ENCODE measurements at regions not wholly inside any gene's neighbourhood (a gene's known extent, or its start where the extent isn't known, plus 50 kb on each side); places are given as distances from the start of the nearest gene placed in this dataset.
A peak's percentile ranks its signal among the peaks of the same experiment; 100 is the strongest.
"Not testable (repeated sequence)": the region's sequence is repeated elsewhere in the genome, so short reads cannot be mapped to it uniquely, and the experiment has no call there.

DNA sequence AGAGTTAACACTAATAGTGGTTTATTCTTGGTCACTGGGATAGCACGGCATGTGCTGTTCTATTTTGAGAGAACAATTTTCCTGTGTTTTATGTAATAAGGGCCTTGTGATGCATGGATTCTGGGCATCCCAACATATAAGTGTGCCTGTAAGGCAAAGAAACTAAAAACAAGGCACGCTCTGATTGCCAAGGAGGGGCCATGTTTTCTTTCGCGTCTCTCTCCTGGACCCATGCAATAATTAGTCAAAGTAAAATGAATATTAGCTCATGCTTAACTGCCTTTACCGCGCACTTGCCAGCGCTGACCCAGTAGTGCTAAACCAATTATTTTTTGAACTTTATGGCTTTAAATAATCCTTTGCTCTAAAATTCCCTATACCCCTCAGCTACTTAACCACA, 140.9 kb downstream of the PSAT1 start:
- DNase-seq (ENCODE audit: low read depth in 2 of 2, low spot score in 1 of 2), result no peak

DNA sequence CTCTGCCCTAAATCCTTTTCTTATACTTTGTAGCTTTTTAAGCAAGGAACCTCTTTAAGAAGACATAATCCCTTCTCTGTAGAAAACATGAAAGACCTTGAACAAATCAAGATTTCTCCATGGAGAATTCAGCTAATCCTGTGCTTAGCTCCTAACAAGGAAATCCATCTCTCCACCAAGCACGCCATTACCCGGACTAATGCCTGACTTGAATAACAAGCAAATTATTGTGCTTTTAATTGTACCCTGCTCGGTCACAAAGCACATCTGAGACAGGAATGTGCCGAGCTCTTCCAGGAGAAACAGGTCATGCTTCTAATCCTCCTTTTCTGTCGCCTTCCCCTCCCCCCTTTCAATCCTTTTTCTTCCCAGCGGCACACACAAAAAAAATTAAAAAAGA, 141.3 kb downstream of the PSAT1 start:
- DNase-seq (ENCODE audit: low read depth in 2 of 2, low spot score in 1 of 2), result no peak

DNA sequence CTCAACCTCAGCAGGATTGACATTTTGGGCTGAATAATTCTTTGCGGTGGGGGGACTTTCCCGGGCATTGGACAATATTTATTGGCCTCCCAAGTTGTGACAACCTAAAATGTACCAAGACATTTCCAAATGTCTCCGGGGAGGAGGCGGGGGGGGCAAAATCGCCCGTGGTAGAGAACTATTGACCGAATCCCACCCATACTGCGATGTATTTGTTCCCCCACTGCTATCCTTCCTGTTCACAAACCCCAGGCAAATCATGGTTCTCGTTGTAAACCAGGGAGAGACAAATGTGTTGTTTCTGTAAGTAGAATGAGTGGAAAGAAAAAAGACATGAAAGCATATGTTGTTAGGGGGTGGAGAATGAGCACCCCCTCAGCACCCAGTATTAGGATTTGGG, 141.9 kb downstream of the PSAT1 start:
- no peak for DNase-seq (ENCODE audit: low read depth in 2 of 2, low spot score in 1 of 2)

DNA sequence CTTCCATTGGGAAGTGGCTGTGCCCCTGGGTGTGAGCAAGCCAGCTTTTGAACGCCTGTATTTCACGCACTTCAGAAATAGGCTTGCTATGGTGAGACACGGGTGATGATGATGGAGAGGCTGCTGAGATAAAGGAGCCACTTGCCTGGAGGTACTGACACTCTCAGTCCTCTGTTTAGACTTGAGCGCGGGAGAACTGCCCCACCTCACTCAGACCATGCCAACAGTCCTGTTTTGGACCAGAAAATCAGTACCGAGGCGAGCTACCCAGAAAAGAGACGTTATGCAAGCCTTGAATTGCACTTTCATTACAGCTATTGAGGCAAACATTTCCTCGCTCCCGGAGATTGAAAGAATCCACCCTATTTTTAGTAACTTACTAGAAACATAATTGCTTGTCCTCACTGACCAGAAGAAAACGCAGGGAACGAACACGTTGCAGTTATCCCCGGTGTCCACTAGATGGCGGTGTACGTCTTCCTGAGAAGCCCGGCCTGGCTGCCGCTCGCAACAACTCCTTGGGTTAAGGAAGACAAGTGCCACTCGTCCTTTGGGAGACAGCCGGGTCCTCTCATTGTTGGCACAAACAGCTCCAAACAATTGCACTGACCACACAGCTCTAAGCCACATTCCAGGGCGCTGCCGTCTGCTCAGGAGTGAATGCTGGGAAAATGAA, 142.4 kb downstream of the PSAT1 start:
- DNase-seq (ENCODE audit: low read depth in 2 of 2, low spot score in 1 of 2), result peak; percentile 4 to 40

DNA sequence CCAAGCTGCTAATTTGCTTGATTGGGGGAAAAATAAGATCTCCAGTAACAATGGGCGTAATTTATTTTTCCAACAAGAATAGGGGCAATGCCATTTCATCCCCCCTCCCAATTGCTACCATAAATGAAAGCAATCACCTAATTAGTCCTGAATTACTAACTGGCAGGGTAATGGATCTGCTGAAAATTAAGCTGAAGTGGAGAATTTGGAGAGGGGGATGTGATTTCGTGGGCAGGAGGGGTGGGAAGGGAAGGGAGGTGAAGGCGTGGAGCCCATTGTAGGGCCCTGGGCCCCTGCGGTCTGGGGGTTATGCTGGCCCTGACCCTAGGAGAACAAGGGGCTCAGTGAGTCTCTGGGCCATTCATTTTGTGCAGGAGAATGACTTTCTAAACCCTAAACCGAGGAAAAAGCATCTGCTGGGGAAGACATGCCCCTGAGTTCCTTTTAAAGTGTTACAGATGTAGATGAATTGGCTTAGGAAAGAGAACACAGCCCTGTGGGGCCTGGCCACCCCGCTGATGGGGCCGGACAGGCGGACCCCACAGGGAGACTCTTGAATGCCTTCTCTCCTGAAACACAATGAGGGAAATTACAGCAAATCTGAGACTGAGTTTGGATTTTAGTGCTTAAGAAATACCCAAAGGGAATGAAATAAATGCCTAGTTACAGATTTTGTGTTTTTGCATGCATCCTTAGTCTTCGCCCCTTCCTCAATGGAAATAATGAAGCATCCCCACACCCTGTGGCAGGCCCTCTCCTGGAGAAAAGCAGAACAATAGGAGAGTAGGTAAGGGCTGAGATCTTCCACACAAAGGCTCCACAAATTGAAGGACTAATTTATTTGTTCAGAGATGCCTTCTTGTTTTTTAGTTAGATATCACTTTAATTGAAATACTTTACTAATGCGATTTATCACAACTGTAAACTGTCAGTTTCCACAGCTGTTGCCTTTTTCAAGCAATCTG, 143.2 kb downstream of the PSAT1 start:
- DNase-seq (ENCODE audit: low read depth in 2 of 2, low spot score in 1 of 2), result no peak

DNA sequence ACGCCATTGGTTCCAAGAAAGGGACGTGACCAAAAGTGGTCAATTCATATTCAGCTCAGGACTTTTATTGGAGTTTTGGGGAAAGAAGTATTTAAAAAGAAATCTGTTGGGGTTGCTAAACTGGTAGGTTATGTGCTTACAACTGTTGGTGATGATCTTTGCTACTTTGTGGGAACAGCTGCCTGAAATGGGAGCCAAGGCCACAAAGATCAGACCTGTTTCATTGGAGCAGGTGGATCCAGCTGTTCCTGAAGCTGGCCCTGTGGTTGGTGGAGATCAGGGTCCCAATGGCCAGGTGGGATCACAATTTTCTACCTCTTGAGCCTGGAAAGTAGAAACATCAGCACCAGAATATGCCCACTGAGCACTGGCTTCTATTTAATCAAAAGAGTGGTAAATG, 144.5 kb downstream of the PSAT1 start:
- no peak for DNase-seq (ENCODE audit: low read depth in 2 of 2, low spot score in 1 of 2)

DNA sequence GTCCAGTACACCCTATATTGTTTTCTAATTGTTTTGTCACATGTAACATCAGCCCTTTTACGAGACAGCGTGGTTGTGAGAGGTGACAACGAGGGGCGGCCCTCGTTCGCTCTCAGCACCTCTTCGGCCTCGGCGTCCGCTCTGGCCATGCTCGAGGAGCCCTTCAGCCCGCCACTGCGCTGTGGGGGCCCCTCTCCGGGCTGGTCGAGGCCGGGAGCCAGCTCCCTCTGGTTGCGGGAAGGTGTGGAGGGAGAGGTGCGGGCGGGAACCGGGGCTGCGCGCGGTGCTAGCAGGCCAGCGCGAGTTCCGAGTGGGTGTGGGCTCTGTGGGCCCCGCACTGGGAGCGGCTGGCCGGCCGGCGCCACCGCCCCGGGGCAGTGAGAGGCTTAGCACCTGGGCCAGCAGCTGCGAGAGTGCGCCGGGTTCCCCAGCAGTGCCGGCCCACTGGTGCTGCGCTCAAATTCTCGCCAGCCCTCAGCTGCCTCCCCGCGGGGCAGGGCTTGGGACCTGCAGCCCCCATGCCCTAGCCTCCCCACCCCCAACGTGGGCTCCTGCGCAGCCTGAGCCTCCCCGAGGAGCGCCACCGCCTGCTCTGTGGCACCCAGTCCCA, 145.0 kb downstream of the PSAT1 start:
- no peak for DNase-seq (ENCODE audit: low read depth in 2 of 2, low spot score in 1 of 2)

DNA sequence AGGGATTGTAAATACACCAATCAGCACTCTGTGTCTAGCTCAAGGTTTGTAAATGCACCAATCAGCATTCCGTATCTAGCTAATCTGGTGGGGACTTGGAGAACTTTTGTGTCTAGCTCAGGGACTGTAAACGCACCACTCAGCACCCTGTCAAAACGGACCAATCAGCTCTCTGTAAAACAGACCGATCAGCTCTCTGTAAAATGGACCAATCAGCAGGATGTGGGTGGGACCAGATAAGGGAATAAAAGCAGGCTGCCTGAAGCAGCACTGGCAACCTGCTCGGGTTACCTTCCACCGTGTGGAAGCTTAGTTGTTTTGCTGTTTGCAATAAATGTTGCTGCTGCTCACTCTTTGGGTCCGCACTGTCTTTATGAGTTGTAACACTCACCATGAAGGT, 145.7 kb downstream of the PSAT1 start:
- not testable (repeated sequence) for DNase-seq (ENCODE audit: low read depth in 2 of 2, low spot score in 1 of 2)

DNA sequence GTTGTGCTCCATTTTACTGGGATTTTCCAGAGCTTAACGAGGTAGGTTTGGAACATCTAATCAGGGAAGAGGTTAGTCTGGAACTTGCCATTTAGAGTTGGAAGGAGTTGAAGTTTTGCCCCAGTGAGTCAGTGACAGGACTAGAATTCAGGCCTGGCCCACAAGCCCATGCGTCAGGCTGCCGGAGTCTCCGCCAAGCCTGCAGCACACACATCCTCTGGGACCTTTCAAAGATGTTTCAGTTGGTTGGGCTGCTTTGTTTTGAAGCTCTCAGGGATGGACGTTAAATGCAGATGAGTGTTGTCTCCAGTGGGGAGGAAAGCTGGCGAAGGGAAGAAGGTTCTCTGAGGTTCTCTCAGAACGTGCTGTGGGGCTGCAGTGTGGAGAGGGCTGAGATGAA, 147.0 kb downstream of the PSAT1 start:
- DNase-seq (ENCODE audit: low read depth in 2 of 2, low spot score in 1 of 2), result no peak

DNA sequence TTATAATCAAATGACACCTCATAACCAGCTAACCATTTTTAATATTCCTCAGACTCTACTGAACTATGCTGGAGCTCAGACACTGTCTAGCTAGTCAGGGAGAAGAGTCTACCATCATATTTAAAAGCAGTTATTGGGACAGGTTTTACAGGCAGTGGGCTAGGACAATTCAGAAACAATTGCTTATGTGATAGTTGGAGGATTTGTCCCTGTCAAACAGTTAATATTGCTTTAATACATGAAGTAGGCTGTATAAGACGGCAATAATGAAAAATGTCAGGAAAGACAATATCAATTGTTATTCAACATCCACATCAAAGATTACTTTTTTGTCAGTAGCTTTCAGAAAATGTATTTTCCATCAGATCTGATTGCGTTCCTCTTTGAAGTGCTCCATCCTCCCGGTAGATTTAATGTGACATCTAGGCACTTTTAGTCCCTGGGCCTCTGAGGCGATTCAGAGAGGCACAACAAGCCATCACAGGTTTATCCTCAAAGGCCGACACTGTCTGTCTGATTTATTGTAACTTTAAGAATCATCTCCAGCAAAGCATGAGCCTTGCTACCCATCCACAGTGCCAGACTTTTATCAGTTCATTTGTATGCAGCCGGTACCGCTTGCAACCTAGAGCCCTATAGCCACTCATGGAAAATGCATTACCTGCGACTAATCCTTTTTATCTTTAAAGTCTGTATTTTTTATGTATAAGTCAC, 152.2 kb downstream of the PSAT1 start:
- DNase-seq (ENCODE audit: low read depth in 2 of 2, low spot score in 1 of 2), result no peak

DNA sequence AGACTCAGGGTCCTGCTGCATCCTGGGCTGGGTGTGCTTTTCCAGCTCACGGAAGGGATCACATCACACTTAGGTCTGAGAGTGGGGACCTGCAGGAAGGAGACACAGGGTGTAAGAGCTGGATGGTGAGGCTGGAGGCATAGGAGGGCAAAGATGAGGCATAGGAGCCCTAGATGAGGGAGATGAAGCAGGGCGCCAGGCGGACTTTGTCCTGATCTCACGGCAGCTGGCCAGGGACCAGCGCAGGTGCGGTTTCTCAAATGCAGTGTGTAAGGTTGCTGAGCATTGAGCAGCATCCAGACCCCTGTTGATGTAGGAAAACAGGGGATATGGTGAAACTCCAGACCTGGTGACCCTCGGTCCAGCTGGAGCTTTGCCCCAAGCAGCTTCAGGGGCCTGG, 156.5 kb downstream of the PSAT1 start:
- no peak for DNase-seq (ENCODE audit: low read depth in 2 of 2, low spot score in 1 of 2)

DNA sequence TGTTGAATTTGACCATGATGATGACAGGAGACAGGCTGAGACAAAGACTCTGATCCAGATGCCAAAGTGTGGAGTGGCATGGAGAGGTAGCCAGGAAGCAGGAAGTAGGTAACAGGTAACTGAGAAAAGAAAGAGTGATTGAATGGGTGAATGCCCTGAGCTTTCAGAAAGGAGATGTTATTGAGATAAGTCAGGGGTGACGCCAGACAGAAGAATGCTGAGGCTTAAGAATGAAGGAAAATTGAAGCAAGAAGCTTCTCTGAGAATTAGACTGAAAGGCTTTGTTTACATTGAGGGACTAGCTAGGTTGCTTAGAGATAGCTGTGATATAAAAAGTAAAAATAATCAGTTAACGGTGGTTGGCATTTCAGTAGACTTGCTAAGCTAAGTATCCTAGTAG, 165.7 kb downstream of the PSAT1 start:
- no peak for DNase-seq (ENCODE audit: low read depth in 2 of 2, low spot score in 1 of 2)

DNA sequence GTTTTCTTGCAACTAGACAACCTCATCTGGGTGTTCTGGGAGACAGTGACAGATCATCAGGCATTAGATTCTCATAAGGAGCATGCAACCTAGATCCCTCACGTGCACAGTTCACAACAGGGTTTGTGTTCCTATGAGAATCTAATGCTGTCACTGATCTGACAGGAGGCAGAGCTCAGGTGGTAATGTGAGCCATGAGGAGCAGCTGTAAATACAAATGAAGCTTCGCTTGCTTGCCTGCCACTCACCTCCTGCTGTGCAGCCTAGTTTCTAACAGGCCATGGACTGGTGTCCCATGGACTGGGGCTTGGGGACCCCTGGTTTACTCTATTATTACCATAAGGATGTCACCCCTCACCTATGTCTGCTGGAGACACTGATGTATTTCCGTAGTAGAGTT, 166.8 kb downstream of the PSAT1 start:
- no peak for DNase-seq (ENCODE audit: low read depth in 2 of 2, low spot score in 1 of 2)

DNA sequence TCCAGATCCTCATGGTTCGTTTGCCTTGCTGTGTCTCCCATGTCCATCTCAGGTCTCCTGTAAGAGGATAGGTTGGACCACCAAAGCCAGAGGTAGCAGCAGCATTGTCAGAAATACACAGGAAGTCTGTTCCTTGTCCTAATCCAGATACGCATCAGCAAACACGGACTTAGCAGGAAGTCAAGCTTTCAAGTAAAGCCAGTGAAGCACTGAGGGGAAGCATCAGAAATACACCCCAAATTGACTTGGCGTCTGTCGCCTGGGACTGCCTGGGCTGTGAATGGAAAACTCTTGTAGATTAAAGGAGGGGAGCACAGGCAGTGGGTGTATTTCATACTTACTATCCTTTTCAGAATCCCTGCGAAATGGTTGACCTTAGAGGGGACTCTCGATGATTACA, 171.3 kb downstream of the PSAT1 start:
- DNase-seq (ENCODE audit: low read depth in 2 of 2, low spot score in 1 of 2), result no peak

DNA sequence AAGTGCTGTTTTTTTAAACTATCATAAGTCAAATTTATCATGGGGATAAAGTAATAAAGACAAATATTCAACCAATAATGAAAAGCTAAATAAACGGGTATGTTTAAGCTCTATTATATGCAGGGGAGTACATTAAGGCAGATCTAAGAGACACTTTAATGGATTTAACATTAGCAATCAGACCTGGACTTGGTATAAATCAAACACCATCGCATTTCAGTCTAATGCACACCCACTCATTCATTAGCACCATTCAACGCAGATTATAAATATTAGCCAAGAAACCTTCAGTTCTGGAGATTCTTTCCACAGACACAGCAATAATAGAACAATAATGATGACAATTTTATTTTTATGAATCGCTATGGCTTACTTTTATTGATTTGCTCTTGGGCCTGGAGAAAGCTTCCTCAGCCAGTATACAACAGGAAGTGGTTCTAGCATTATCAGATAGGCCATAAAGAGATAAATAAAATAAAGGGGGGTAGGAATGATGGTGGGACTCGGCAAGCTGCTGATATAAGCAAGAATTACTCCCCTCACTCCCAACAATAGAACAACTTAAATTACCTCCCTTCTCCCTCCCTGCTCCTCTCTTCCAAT, 172.2 kb downstream of the PSAT1 start:
- DNase-seq (ENCODE audit: low read depth in 2 of 2, low spot score in 1 of 2), result no peak

DNA sequence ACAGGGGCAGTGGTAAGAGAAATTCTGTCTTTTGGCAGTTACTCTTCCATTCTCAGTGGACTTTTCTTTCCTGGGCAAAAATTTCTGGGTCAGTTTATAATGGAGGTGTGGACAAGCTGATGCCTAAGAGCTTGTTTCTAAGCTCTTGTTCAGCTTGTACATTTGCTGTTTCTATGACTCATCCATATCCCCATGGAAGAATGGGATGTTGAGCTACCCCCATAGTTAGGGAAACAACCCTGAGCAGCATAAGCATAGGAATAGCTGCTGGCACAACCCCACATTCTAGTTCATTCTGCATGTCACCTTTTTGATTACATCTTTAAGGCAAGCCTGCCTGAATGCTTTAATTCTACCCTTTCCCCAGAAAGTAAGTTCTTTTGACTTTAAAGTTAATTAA, 173.3 kb downstream of the PSAT1 start:
- no peak for DNase-seq (ENCODE audit: low read depth in 2 of 2, low spot score in 1 of 2)

DNA sequence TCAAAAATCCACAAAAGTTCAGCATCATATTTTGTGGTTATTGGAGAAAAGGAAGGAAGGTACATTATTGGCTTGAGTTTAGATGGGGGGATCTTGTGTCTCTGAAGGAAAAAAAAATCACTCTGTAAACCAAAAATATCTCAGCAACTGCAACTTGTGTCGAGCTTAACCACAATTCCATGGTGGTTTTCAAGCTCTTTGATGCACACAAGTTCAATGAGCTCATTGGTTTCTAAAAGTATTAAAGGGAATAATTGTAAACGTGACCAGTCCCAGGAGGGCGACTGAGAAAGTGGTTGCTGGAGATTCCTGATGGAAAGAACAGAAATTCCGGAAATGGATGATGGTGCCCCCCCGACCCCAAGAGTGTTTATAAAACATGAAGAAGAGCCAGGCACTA, 173.8 kb downstream of the PSAT1 start:
- DNase-seq (ENCODE audit: low read depth in 2 of 2, low spot score in 1 of 2), result no peak

DNA sequence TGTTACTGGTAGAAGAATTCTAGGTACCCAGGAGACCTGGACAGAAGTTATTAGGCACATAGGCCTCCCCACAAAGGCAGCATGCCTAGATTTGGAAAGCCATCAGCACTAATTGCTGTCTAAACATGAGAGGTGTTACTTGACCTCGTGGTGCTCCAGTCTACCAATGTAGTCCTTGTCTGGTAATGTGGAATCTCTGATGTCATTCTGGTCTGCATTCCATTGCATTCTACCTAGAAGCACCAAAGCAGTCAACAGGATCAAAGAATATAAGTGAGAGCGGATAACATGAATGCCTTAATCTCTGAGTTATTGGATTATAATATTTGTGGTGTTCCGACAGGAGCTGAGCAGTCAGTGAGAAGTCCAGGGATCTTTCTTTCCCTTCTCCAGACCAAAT, 175.2 kb downstream of the PSAT1 start:
- DNase-seq (ENCODE audit: low read depth in 2 of 2, low spot score in 1 of 2), result no peak

DNA sequence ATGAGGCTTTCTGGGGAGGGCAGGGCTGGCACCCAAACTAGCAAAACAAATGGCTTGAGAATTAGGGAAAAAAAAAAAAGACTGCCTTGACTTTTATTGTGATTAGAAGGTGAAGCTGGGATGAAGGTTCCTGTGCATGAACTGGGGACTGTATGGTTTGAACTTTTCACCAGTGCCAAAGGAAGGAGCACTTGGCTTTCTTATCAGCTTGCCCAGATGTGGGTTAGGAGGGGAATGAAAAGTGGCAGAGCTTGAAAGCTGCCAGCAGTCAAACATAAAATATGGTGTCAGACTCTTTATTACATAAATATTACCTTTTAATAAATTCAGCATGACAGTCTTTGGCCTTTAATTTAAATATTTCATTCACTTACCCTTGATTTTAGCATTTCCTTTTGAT, 182.5 kb downstream of the PSAT1 start:
- no peak for DNase-seq (ENCODE audit: low read depth in 2 of 2, low spot score in 1 of 2)

DNA sequence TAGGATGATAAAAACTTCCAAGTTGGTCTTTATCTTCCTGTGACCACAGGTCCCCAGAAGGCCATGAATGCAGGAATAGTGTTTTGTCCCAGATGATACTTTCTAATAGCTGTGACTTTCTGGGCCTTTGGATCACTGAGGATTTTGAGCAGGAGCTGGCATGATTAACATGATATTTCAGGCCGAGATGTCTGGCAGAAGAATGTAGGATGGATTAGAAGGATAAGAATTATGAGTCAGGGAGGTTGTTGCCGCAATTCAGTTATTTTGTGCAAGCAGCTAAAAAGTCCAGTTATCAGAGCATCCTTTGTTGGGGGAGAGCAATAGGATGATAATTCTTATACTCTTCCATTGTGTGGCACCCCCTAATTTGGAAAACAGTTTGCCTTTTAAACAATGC, 189.7 kb downstream of the PSAT1 start:
- DNase-seq (ENCODE audit: low read depth in 2 of 2, low spot score in 1 of 2), result no peak

DNA sequence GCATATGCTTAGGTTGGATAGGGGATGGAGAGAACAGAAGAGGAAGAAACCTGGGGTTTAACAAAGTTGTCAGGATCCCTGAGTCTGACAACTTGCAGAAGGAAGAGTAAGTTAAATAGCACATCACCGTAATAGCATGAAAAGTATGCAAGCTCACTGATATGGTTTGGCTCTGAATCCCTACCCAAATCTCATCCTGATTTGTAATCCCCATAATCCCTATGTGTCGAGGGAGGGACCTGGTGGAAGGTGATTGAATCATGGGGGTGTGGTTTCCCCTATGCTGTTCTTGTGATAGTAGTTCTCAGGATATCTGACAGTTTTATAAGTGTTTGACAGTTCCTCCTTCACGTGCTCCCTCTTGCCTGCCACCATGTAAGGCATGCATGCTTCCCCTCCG, 193.3 kb downstream of the PSAT1 start:
- no peak for DNase-seq (ENCODE audit: low read depth in 2 of 2, low spot score in 1 of 2)
